ENCODE measurements at regions not wholly inside any gene's neighbourhood (a gene's known extent, or its start where the extent isn't known, plus 50 kb on each side); places are given as distances from the start of the nearest gene placed in this dataset.

- peak; percentile 79 for TF ChIP-seq NR2F1 (conservative IDR thresholded peaks at IDR 0.05)
- no peak for TF ChIP-seq STAT1 (conservative IDR thresholded peaks at IDR 0.05)
- no peak for TF ChIP-seq MAX (IDR thresholded peaks at IDR 0.05; ENCODE audit: low read depth, low read length)
- TF ChIP-seq NKRF (conservative IDR thresholded peaks at IDR 0.05): no peak
- TF ChIP-seq PML (IDR thresholded peaks at IDR 0.05; ENCODE audit: low read length): no peak
- TF ChIP-seq SPI1 (IDR thresholded peaks at IDR 0.05; ENCODE audit: borderline replicate concordance, insufficient read depth, low read depth, low read length): peak; percentile 80
- no peak for TF ChIP-seq BCL11A (IDR thresholded peaks at IDR 0.05; ENCODE audit: low read depth, low read length)
- no peak for TF ChIP-seq CBFB (IDR thresholded peaks at IDR 0.05; ENCODE audit: low read depth)
- TF ChIP-seq NFYB (IDR thresholded peaks at IDR 0.05; ENCODE audit: insufficient read depth, low read depth, low read length): no peak
- TF ChIP-seq ETV6 (conservative IDR thresholded peaks at IDR 0.05 in 1 of 2, IDR thresholded peaks at IDR 0.05 in 1 of 2; ENCODE audit: borderline replicate concordance in 1 of 2, low read depth in 1 of 2): no peak
- no peak for TF ChIP-seq NFIC (IDR thresholded peaks at IDR 0.05; ENCODE audit: low read depth, low read length)
- no peak for TF ChIP-seq SREBF2 (IDR thresholded peaks at IDR 0.05; ENCODE audit: low read length)
Measured at GRCh38 chr2:75389271-75389670, 171.5 kb downstream of the EVA1A start (continued).

- POLR2A ChIA-PET: no interaction called here
- WGBS (ENCODE audit: insufficient coverage, insufficient replicate concordance, low lambda C conversion rate, missing lambda C conversion rate): 51% methylated on average over 10 of the region's 10 CpGs
- intact Hi-C loops (cut with micrococcal nuclease; ENCODE audit: unreplicated experiment): no loop called here
- TF ChIP-seq EP300 (IDR thresholded peaks at IDR 0.05; ENCODE audit: borderline replicate concordance in 1 of 2, control insufficient read depth in 1 of 2, low read depth in 2 of 2, low read length in 2 of 2) (no peak), SREBF1 (IDR thresholded peaks at IDR 0.05; ENCODE audit: low read length) (no peak), HDGF (IDR thresholded peaks at IDR 0.05) (no peak), NFYA (IDR thresholded peaks at IDR 0.05; ENCODE audit: borderline replicate concordance, low read depth, low read length) (no peak), STAT3 (IDR thresholded peaks at IDR 0.05; ENCODE audit: low read depth, low read length) (no peak), USF1 (IDR thresholded peaks at IDR 0.05; ENCODE audit: borderline replicate concordance, extremely low read length, insufficient read depth, low read depth, low read length) (no peak), SP1 (IDR thresholded peaks at IDR 0.05; ENCODE audit: low read depth, low read length) (no peak), JUND (IDR thresholded peaks at IDR 0.05; ENCODE audit: low read depth, low read length) (no peak), E2F4 (IDR thresholded peaks at IDR 0.05; ENCODE audit: low read depth, low read length) (no peak)
Measured at GRCh38 chr2:75381032-75381431, 179.7 kb downstream of the EVA1A start.

More at GRCh38 chr2:75381032-75381431, 179.7 kb downstream of the EVA1A start:
- Histone ChIP-seq H3K27ac (ENCODE audit: control insufficient read depth, insufficient read depth) (no peak overlapping the region), H3K9me3 (replicated peaks; ENCODE audit: control insufficient read depth, insufficient read depth, low read length) (no peaks in the 10 kb centered on the region; the same call in 2 of the 3 replicates), H2AFZ (ENCODE audit: control insufficient read depth, low read depth, low read length) (no peak overlapping the region), H3K4me2 (ENCODE audit: control insufficient read depth, insufficient read depth) (no peak overlapping the region), H3K4me1 (ENCODE audit: control insufficient read depth, insufficient read depth, low read length) (no peaks in the 10 kb centered on the region), H3K36me3 (ENCODE audit: control insufficient read depth in 2 of 2, insufficient read depth in 2 of 2, low read length in 1 of 2) (no peaks in the 10 kb centered on the region; a peak in 1 of 4 replicates), H4K20me1 (ENCODE audit: control insufficient read depth, insufficient read depth) (no peaks in the 10 kb centered on the region), H3K27me3 (replicated peaks in 1 of 2; ENCODE audit: control insufficient read depth in 2 of 2, insufficient read depth in 2 of 2, low read length in 1 of 2) (no peaks in the 10 kb centered on the region), H3K79me2 (ENCODE audit: control insufficient read depth, insufficient read depth, low read length) (no peaks in the 10 kb centered on the region), H3K9ac (ENCODE audit: control insufficient read depth, insufficient read depth, low read length) (no peak overlapping the region), H3K4me3 (no peak overlapping the region)
- FAIRE-seq (no peak), DNase-seq (ENCODE audit: low read depth, low spot score) (no peak), ATAC-seq (no peak)
- ChIA-PET RAD21 (ENCODE audit: unreplicated experiment) (no interaction called here), CTCF (no interaction called here), SMC1A (ENCODE audit: uncharacterized antibody, unreplicated experiment) (no interaction called here)
- BruUV-seq (replicated peaks): no TSS peak
- in situ Hi-C loops (cut with MboI): no loop called here

All from GM12878 (cell line).